ENCODE measurements at regions not wholly inside any gene's neighbourhood (a gene's known extent, or its start where the extent isn't known, plus 50 kb on each side); places are given as distances from the start of the nearest gene placed in this dataset.
A peak's percentile ranks its signal among the peaks of the same experiment; 100 is the strongest.

- TF ChIP-seq, protein P1, sequence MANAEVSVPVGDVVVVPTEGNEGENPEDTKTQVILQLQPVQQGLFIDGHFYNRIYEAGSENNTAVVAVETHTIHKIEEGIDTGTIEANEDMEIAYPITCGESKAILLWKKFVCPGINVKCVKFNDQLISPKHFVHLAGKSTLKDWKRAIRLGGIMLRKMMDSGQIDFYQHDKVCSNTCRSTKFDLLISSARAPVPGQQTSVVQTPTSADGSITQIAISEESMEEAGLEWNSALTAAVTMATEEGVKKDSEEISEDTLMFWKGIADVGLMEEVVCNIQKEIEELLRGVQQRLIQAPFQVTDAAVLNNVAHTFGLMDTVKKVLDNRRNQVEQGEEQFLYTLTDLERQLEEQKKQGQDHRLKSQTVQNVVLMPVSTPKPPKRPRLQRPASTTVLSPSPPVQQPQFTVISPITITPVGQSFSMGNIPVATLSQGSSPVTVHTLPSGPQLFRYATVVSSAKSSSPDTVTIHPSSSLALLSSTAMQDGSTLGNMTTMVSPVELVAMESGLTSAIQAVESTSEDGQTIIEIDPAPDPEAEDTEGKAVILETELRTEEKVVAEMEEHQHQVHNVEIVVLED (CRISPR knock-in tag; IDR thresholded peaks at IDR 0.05; ENCODE audit: borderline replicate concordance): 0 out of 2 replicates have a peak, but pooled peaks have one; percentile 13
- TF ChIP-seq ZNF263 (CRISPR knock-in tag; IDR thresholded peaks at IDR 0.05) (0 out of 2 replicates have a peak, but pooled peaks have one; percentile 38), FOXP1 (IDR thresholded peaks at IDR 0.05) (no peak), FOXP1 (CRISPR knock-in tag; IDR thresholded peaks at IDR 0.05) (0 out of 2 replicates have a peak, but pooled peaks have one; percentile 21), GTF3A (CRISPR knock-in tag; conservative IDR thresholded peaks at IDR 0.05) (no peak), PCBP2 (optimal IDR thresholded peaks at IDR 0.05; ENCODE audit: low read depth, low read length, poor library complexity, severe bottlenecking) (no peak), SP2 (CRISPR knock-in tag; IDR thresholded peaks at IDR 0.05) (no peak), CEBPB (IDR thresholded peaks at IDR 0.05; ENCODE audit: borderline replicate concordance, low read depth, low read length) (peak; percentile 86), HOXA9 (CRISPR knock-in tag; IDR thresholded peaks at IDR 0.05; ENCODE audit: borderline replicate concordance) (no peak), TCF12 (IDR thresholded peaks at IDR 0.05) (no peak), TCF12 (CRISPR knock-in tag; IDR thresholded peaks at IDR 0.05) (no peak), JARID2 (CRISPR knock-in tag; IDR thresholded peaks at IDR 0.05; ENCODE audit: insufficient replicate concordance) (no peak), THAP9 (CRISPR knock-in tag; IDR thresholded peaks at IDR 0.05; ENCODE audit: borderline replicate concordance) (no peak), ZNF792 (CRISPR knock-in tag; IDR thresholded peaks at IDR 0.05) (0 out of 2 replicates have a peak, but pooled peaks have one; percentile 41), ZNF44 (CRISPR knock-in tag; IDR thresholded peaks at IDR 0.05) (no peak), RARA (CRISPR knock-in tag; IDR thresholded peaks at IDR 0.05) (0 out of 2 replicates have a peak, but pooled peaks have one; percentile 33), CEBPZ (IDR thresholded peaks at IDR 0.05; ENCODE audit: low read length) (no peak), GATAD2A (CRISPR knock-in tag; IDR thresholded peaks at IDR 0.05) (peak; percentile 57)
- TF ChIP-seq, protein P2, sequence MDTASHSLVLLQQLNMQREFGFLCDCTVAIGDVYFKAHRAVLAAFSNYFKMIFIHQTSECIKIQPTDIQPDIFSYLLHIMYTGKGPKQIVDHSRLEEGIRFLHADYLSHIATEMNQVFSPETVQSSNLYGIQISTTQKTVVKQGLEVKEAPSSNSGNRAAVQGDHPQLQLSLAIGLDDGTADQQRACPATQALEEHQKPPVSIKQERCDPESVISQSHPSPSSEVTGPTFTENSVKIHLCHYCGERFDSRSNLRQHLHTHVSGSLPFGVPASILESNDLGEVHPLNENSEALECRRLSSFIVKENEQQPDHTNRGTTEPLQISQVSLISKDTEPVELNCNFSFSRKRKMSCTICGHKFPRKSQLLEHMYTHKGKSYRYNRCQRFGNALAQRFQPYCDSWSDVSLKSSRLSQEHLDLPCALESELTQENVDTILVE (CRISPR knock-in tag; IDR thresholded peaks at IDR 0.05): 0 out of 2 replicates have a peak, but pooled peaks have one; percentile 7
These were observed 226.6 kb upstream of the DIO3 start (continued) for GRCh38 chr14:101334656-101335055.
